ENCODE measurements at regions not wholly inside any gene's neighbourhood (a gene's known extent, or its start where the extent isn't known, plus 50 kb on each side); places are given as distances from the start of the nearest gene placed in this dataset.
"Not testable (repeated sequence)": the region's sequence is repeated elsewhere in the genome, so short reads cannot be mapped to it uniquely, and the experiment has no call there.

DNA sequence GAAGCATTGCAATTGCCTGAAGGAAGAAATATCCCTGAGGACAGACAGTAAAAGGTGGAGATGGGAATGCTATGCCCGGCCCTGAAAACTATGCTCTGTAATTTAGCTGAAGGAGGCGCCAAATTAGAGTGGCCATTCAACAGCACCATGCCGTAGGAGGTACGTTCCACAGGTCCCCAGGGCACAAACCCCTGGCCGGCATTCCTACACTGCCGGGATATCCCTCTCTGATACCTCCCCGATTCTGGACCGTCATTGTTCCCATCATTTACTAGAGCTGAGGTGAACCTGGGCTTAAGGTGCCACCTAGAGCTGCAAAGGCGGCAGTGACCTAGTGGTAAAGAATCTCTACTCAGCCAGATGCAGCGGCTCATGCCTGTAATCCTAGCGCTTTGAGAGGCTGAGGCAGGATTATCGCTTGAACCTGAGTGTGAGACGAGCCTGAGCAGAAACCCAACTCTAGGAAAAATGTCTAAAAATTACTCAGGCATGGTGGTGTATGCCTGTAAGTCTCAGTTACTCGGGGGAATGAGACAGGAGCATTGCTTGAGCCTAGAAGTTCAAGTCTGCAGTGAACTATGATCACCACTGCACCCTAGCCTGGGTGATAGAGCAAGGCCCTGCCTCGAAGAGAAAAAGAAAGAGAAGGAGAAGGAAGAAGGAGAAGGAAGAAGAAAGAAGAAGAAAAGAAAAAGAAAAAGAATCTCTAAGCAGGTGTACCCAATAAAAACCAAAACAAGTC, 53.0 kb upstream of the TNKS2 start:
- TF ChIP-seq, protein P1, sequence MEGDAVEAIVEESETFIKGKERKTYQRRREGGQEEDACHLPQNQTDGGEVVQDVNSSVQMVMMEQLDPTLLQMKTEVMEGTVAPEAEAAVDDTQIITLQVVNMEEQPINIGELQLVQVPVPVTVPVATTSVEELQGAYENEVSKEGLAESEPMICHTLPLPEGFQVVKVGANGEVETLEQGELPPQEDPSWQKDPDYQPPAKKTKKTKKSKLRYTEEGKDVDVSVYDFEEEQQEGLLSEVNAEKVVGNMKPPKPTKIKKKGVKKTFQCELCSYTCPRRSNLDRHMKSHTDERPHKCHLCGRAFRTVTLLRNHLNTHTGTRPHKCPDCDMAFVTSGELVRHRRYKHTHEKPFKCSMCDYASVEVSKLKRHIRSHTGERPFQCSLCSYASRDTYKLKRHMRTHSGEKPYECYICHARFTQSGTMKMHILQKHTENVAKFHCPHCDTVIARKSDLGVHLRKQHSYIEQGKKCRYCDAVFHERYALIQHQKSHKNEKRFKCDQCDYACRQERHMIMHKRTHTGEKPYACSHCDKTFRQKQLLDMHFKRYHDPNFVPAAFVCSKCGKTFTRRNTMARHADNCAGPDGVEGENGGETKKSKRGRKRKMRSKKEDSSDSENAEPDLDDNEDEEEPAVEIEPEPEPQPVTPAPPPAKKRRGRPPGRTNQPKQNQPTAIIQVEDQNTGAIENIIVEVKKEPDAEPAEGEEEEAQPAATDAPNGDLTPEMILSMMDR (conservative IDR thresholded peaks at IDR 0.05; ENCODE audit: low read depth) = peak; percentile 29; the same call in 1 of the 2 replicates
- peak; percentile 33 for DNase-seq (ENCODE audit: low spot score)
- ChIA-PET POLR2A (ENCODE audit: low non-redundant PET) (interaction anchor here (0.6 to 1.0 kb wide), 2 partner anchors 112 to 171 kb away, joined by 4 to 11 read pairs; partner anchors contain the start of gene PPP1R3C), CTCF (interaction anchor here (0.7 to 2.9 kb wide), 6 partner anchors 14 to 252 kb away, joined by 3 to 19 read pairs (median 4); partner anchors contain the start of gene PPP1R3C)
- no peak overlapping the region for H3K27ac ChIP-seq

DNA sequence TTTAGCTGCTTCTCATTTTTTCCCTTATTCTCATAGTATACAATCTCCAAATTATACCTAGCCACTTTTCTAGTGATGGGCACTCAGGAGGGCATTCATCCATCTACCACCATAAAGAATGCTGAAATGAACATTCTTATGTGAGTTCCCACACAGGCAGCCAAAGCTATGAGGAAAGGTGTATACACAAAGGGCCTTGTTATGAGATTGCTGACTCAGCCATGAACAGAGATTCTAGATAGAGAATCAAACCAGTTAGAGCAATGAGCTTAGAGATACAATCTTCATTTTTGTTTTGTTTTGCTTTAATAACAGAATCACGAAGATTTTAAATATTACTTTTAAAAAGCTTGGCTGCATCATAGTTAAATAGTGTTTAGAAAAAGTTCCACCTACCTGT, 54.8 kb upstream of the TNKS2 start:
- DNase-seq (ENCODE audit: low spot score) = no peak
- ChIA-PET POLR2A (ENCODE audit: low non-redundant PET) (no interaction called here), CTCF (interaction anchor here (0.6 to 2.9 kb wide), 3 partner anchors 15 to 250 kb away, joined by 3 to 13 read pairs (median 3); no protein-coding TSS in a partner anchor)
- TF ChIP-seq, protein P1 (conservative IDR thresholded peaks at IDR 0.05; ENCODE audit: low read depth) = no peak
- H3K27ac ChIP-seq = no peak overlapping the region

DNA sequence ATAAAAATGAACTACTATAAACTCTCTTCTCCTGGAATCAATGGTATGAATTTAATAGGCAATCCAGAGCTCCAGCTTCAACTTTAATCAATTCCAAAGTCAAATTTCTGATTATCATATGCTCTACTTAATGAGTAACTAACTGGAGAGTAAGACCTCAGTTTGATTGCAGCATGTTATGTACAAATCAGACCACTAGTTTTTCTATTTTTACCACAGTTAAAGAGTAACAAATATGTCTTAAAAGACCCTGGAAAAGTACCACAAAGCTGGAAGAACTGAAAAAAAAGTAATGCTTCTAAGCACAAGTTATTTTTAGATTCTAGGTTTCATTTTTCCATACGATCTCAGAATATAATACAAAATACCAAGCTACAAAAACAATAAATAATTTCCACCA, 56.0 kb upstream of the TNKS2 start:
- POLR2A ChIA-PET (ENCODE audit: low non-redundant PET) = no interaction called here
- H3K27ac ChIP-seq = no peak overlapping the region
- TF ChIP-seq, protein P1 (conservative IDR thresholded peaks at IDR 0.05; ENCODE audit: low read depth) = no peak
- no peak for DNase-seq (ENCODE audit: low spot score)
- CTCF ChIA-PET = interaction anchor here (0.6 to 1.0 kb wide), 4 partner anchors 20 to 417 kb away, joined by 3 read pairs; no protein-coding TSS in a partner anchor

DNA sequence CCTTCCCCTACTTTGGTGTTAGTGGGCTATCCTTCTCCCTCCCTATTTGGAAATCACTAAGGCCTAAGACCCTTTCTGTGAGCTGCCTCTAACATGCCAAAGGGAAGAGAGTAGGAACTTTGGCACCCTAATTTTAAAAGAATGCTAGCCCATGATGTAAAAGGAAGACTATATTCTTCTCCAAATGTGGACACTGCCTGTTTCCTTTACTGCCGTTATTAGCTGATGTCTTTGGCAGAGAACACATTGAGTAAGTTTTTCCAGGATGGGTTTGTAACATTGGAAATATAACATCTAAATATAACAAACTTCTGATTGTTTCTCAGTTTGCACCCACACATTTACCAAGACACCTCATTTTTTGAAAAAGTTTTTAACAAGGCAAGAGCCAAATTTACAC, 56.9 kb upstream of the TNKS2 start:
- TF ChIP-seq, protein P1 (conservative IDR thresholded peaks at IDR 0.05; ENCODE audit: low read depth) = no peak
- ChIA-PET CTCF (interaction anchor here (0.6 to 1.0 kb wide), 2 partner anchors 65 to 106 kb away, joined by 3 read pairs; no protein-coding TSS in a partner anchor), POLR2A (ENCODE audit: low non-redundant PET) (no interaction called here)

DNA sequence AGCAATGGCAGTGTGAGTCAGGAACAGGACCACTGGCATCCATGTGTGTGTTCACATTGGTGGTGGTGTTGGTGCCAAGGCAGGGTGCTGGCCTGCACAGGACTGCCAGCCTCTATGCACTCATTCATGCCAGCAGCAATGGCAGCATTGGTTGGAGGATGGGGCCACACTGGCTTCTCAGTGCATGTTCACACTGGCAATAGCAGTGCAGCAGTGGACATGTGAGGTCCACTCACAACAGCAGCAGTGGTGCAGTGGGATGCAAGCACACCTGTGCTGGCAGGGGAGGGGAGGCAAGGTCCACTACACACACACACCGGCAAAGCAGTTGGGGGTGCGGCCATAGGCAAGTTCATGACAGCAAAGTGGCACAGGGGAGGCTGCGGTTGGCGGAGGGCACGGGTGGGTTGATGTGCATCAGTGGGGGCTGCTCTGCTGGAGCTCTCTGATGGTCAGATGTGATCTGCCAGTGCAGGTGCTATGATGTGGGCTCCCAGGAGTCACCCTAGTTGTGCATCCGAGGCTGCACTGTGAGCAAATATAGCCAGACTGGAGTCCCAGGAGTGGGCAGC, 57.8 kb upstream of the TNKS2 start:
- ChIA-PET POLR2A (ENCODE audit: low non-redundant PET) (no interaction called here), CTCF (no interaction called here)
- no peak for DNase-seq (ENCODE audit: low spot score)
- no peak overlapping the region for H3K27ac ChIP-seq
- TF ChIP-seq, protein P1 (conservative IDR thresholded peaks at IDR 0.05; ENCODE audit: low read depth) = no peak

More for the DNA sequence above, 56.9 kb upstream of the TNKS2 start:
- DNase-seq (ENCODE audit: low spot score) = no peak
- no peak overlapping the region for H3K27ac ChIP-seq

DNA sequence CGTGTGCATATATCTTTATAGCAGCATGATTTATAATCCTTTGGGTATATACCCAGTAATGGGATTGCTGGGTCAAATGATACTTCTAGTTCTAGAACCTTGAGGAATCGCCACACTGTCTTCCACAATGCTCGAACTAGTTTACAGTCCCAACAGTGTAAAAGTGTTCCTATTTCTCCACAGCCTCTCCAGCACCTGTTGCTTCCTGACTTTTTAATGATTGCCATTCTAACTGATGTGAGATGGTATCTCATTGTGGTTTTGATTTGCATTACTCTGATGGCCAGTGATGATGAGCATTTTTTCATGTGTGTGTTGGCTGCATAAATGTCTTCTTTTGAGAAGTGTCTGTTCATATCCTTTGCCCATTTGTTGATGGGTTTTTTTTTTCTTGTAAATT, 66.0 kb upstream of the TNKS2 start:
- CTCF ChIA-PET = not testable (repeated sequence)

DNA sequence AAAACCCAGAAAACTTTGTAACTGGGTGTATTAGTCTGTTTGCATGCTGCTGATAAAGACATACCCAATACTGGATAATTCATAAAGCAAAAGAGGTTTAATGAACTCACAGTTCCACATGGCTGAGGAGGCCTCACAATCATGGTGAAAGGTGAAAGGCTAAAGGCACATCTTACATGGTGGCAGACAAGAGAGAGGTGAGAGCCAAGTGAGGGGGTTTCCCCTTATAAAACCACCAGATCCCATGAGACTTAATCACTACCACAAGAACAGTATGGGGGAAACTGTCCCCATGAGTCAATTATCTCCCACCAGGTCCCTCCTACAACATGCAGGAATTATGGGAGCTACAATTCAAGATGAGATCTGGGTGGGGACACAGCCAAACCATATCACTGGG, 68.9 kb upstream of the TNKS2 start:
- CTCF ChIA-PET; H3K27ac ChIP-seq; POLR2A ChIA-PET (ENCODE audit: low non-redundant PET); DNase-seq (ENCODE audit: low spot score): not testable (repeated sequence)

More for the DNA sequence above, 66.0 kb upstream of the TNKS2 start:
- DNase-seq (ENCODE audit: low spot score); H3K27ac ChIP-seq: not testable (repeated sequence)
- POLR2A ChIA-PET (ENCODE audit: low non-redundant PET) = interaction anchor here (0.5 kb wide), 1 partner anchor 174 kb away, joined by 4 read pairs; no protein-coding TSS in a partner anchor

Data from RWPE1 (cell line).